NCI-H1436 (cell line): ENCODE measurements at regions not wholly inside any gene's neighbourhood (a gene's known extent, or its start where the extent isn't known, plus 50 kb on each side); places are given as distances from the start of the nearest gene placed in this dataset.

Experiments
- DNase-seq: peaks from one replicate; lab custom pipeline; 2025; lab: John Stamatoyannopoulos, UW

- DNase-seq, result no peak
These were observed 549.0 kb downstream of the ZNF804A start for GRCh38 chr2:185147361-185147760.

GRCh38 chr2:185152186-185152585 is 553.9 kb downstream of the ZNF804A start:
- DNase-seq, result no peak

GRCh38 chr2:185161701-185162100 is 563.4 kb downstream of the ZNF804A start:
- no peak for DNase-seq

GRCh38 chr2:185174353-185174752 is 564.3 kb upstream of the FSIP2 start:
- DNase-seq, result no peak

GRCh38 chr2:185179743-185180142 is 558.9 kb upstream of the FSIP2 start:
- DNase-seq, result no peak

- no peak for DNase-seq
These were observed 556.7 kb upstream of the FSIP2 start for GRCh38 chr2:185181901-185182300.

- no peak for DNase-seq
These were observed 553.6 kb upstream of the FSIP2 start for GRCh38 chr2:185185044-185185443.

GRCh38 chr2:185187421-185187820 is 551.2 kb upstream of the FSIP2 start:
- no peak for DNase-seq

GRCh38 chr2:185188656-185189055 is 549.9 kb upstream of the FSIP2 start:
- DNase-seq, result no peak

- DNase-seq, result peak; percentile 75
These were observed 537.5 kb upstream of the FSIP2 start for GRCh38 chr2:185201063-185201462.

- DNase-seq, result no peak
These were observed 536.2 kb upstream of the FSIP2 start for GRCh38 chr2:185202381-185202780.

GRCh38 chr2:185202945-185203528 is 535.6 kb upstream of the FSIP2 start:
- DNase-seq, result no peak

GRCh38 chr2:185208261-185208660 is 530.3 kb upstream of the FSIP2 start:
- DNase-seq, result no peak

GRCh38 chr2:185215497-185215896 is 523.1 kb upstream of the FSIP2 start:
- no peak for DNase-seq

GRCh38 chr2:185219981-185220380 is 518.6 kb upstream of the FSIP2 start:
- DNase-seq, result no peak

GRCh38 chr2:185222311-185222710 is 516.3 kb upstream of the FSIP2 start:
- no peak for DNase-seq

GRCh38 chr2:185227391-185227790 is 511.2 kb upstream of the FSIP2 start:
- no peak for DNase-seq

- DNase-seq, result no peak
These were observed 499.1 kb upstream of the FSIP2 start for GRCh38 chr2:185239491-185239890.

GRCh38 chr2:185240796-185241195 is 497.8 kb upstream of the FSIP2 start:
- DNase-seq, result no peak

GRCh38 chr2:185241556-185241955 is 497.0 kb upstream of the FSIP2 start:
- no peak for DNase-seq

- no peak for DNase-seq
These were observed 496.1 kb upstream of the FSIP2 start for GRCh38 chr2:185242462-185242861.

GRCh38 chr2:185245216-185245615 is 493.4 kb upstream of the FSIP2 start:
- no peak for DNase-seq

- no peak for DNase-seq
These were observed 492.8 kb upstream of the FSIP2 start for GRCh38 chr2:185245806-185246205.

- no peak for DNase-seq
These were observed 491.9 kb upstream of the FSIP2 start for GRCh38 chr2:185246717-185247116.

GRCh38 chr2:185255566-185255965 is 483.0 kb upstream of the FSIP2 start:
- DNase-seq, result no peak
